Smooth muscle cell (in vitro differentiated cells): ENCODE measurements at regions not wholly inside any gene's neighbourhood (a gene's known extent, or its start where the extent isn't known, plus 50 kb on each side); places are given as distances from the start of the nearest gene placed in this dataset.

ENCODE experiments used
- DNase-seq: peaks from one replicate; lab custom pipeline; 2025; ENCODE audit not compliant: unreplicated experiment; lab: John Stamatoyannopoulos, UW
- H2AFZ ChIP-seq: fragments of 200-600 bp; sonication (generic); 2 replicates; pipeline ENCODE4 v1.6.0; 2016; ENCODE audit warnings: antibody characterized with exemption, low read depth, mild to moderate bottlenecking
- H3F3A ChIP-seq: fragments of 200-600 bp; sonication (generic); 2 replicates; pipeline ENCODE4 v1.6.0; 2017; ENCODE audit warnings: antibody characterized with exemption, low read depth
- H3K27ac ChIP-seq: fragments of 200-600 bp; sonication (generic); 2 replicates; pipeline ENCODE4 v1.5.1; 2016; ENCODE audit warnings: low read depth, mild to moderate bottlenecking
- H3K27me3 ChIP-seq: fragments of 200-600 bp; sonication (generic); 2 replicates; pipeline ENCODE4 v1.6.1; 2016; ENCODE audit warnings: low read depth, mild to moderate bottlenecking
- H3K36me3 ChIP-seq: fragments of 200-600 bp; sonication (generic); 2 replicates; pipeline ENCODE4 v1.5.1; 2016; ENCODE audit warnings: low read depth
- H3K4me1 ChIP-seq: fragments of 200-600 bp; sonication (generic); 2 replicates; pipeline ENCODE4 v1.5.1; 2016; ENCODE audit warnings: low read depth
- H3K4me2 ChIP-seq: fragments of 200-600 bp; sonication (generic); 2 replicates; pipeline ENCODE4 v1.6.0; 2016; ENCODE audit warnings: mild to moderate bottlenecking
- H3K4me3 ChIP-seq: fragments of 200-600 bp; sonication (generic); 2 replicates; pipeline ENCODE4 v1.5.1; 2016; ENCODE audit warnings: mild to moderate bottlenecking
- H3K79me2 ChIP-seq: fragments of 200-600 bp; sonication (generic); 2 replicates; pipeline ENCODE4 v1.6.0; 2016; ENCODE audit warnings: low read depth, mild to moderate bottlenecking
- H3K9ac ChIP-seq: fragments of 200-600 bp; sonication (generic); 2 replicates; pipeline ENCODE4 v1.6.0; 2016; ENCODE audit warnings: low read depth
- H3K9me3 ChIP-seq: fragments of 200-600 bp; sonication (generic); replicated peaks from 2 replicates; pipeline ENCODE4 v1.5.1; 2016; ENCODE audit warnings: low read depth
- H4K20me1 ChIP-seq: fragments of 200-600 bp; sonication (generic); 2 replicates; pipeline ENCODE4 v1.6.0; 2016; ENCODE audit warnings: low read depth
- WGBS: methylation state at CpG from one replicate; pipeline ENCODE4 v1.1.7; 2016; ENCODE audit warnings: low lambda C conversion rate; 5-methylcytosine and 5-hydroxymethylcytosine counted together
- TF ChIP-seq, protein P1 (sequence below): fragments of 200-600 bp; sonication (generic); IDR thresholded peaks from 2 replicates; pipeline ENCODE4 v1.5.1; 2017; ENCODE audit warnings: borderline replicate concordance, mild to moderate bottlenecking, antibody characterized with exemption; ENCODE audit not compliant: insufficient read depth, poor library complexity, severe bottlenecking

GRCh38 chrX:103446665-103447302 is 70.4 kb downstream of the BEX3 start:
- Histone ChIP-seq H3F3A (no peaks in the 10 kb centered on the region), H3K4me2 (no peak overlapping the region), H3K9me3 (no peaks in the 10 kb centered on the region), H3K79me2 (no peaks in the 10 kb centered on the region), H3K36me3 (no peaks in the 10 kb centered on the region), H3K4me3 (no peak overlapping the region), H2AFZ (no peak overlapping the region), H4K20me1 (no peaks in the 10 kb centered on the region), H3K27me3 (no peaks in the 10 kb centered on the region), H3K27ac (no peak overlapping the region), H3K4me1 (no peaks in the 10 kb centered on the region), H3K9ac (no peak overlapping the region)
- 43% methylated on average over 2 of the region's 2 CpGs for WGBS
- TF ChIP-seq, protein P1, sequence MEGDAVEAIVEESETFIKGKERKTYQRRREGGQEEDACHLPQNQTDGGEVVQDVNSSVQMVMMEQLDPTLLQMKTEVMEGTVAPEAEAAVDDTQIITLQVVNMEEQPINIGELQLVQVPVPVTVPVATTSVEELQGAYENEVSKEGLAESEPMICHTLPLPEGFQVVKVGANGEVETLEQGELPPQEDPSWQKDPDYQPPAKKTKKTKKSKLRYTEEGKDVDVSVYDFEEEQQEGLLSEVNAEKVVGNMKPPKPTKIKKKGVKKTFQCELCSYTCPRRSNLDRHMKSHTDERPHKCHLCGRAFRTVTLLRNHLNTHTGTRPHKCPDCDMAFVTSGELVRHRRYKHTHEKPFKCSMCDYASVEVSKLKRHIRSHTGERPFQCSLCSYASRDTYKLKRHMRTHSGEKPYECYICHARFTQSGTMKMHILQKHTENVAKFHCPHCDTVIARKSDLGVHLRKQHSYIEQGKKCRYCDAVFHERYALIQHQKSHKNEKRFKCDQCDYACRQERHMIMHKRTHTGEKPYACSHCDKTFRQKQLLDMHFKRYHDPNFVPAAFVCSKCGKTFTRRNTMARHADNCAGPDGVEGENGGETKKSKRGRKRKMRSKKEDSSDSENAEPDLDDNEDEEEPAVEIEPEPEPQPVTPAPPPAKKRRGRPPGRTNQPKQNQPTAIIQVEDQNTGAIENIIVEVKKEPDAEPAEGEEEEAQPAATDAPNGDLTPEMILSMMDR, result no peak
- DNase-seq, result no peak
